ENCODE measurements at regions not wholly inside any gene's neighbourhood (a gene's known extent, or its start where the extent isn't known, plus 50 kb on each side); places are given as distances from the start of the nearest gene placed in this dataset.
"Not testable (repeated sequence)": the region's sequence is repeated elsewhere in the genome, so short reads cannot be mapped to it uniquely, and the experiment has no call there.

DNA sequence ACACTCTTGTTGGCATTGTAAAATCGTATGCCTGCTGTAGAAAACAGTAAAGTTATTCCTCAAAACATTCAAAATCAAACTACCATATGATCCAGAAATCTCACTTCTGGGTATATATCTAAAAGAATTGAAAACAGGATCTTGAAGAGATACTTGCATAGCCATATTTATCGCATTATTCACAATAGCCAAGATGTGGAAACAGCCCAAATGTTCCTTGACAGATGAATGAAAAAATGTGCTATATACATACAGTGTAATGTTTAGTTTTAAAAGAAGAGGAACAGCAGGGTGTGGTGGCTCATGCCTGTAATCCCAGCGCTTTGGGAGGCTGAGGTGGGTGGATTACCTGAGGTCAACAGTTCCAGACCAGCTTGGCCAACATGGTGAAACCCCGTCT, 234.1 kb upstream of the DAB2 start:
- Histone ChIP-seq H3K27ac (no peak overlapping the region), H4K20me1 (no peaks in the 10 kb centered on the region), H3K27me3 (no peaks in the 10 kb centered on the region), H3K9ac (no peak overlapping the region), H3K4me3 (no peak overlapping the region), H3K4me2 (no peak overlapping the region; a peak in 1 of 22 replicates), H3K36me3 (peaks cover 0 to 5% (median 0%) of the 10 kb centered on the region in 11 experiments; a peak in 1 of 22 replicates), H3K4me1 (peaks cover 12 to 50% (median 23%) of the 10 kb centered on the region in 10 experiments), H3K9me3 (replicated peaks in 1 of 11) (peaks cover 4 to 47% (median 27%) of the 10 kb centered on the region in 11 experiments; a peak in 18 of 22 replicates)
- no peak for TF ChIP-seq Cebpa-rat (IDR thresholded peaks at IDR 0.05)

DNA sequence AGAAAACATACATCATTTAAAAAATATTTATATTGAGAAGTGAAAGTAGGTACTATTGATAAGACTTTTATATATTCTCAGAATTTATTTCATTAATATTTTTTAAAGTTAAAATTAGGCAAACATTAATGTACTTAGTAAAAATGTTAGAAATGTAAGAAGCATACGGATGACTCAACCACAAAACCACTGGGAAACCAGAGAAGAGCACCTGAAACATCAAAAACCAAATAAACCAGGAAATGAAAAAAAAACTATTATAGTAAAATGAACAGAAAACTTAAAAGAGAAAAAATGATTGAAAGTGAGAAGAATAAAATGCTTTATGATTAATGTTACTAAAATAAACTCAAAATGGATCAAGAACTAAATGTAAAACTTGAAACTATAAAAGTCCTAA, 233.2 kb upstream of the DAB2 start:
- H3K9ac ChIP-seq, result no peak overlapping the region
- H3K4me2 ChIP-seq, result peak overlapping the region in 1 of 11 experiments; percentile 14; a peak in 1 of 22 replicates
- peaks cover 0 to 5% (median 0%) of the 10 kb centered on the region in 11 experiments; a peak in 1 of 22 replicates for H3K36me3 ChIP-seq
- no peaks in the 10 kb centered on the region for H4K20me1 ChIP-seq
- TF ChIP-seq Cebpa-rat (IDR thresholded peaks at IDR 0.05), result no peak
- H3K27ac ChIP-seq, result no peak overlapping the region
- H3K4me1 ChIP-seq, result peaks cover 12 to 50% (median 23%) of the 10 kb centered on the region in 10 experiments
- H3K4me3 ChIP-seq, result no peak overlapping the region
- peaks cover 6 to 45% (median 31%) of the 10 kb centered on the region in 11 experiments for H3K9me3 ChIP-seq (replicated peaks in 1 of 11)
- H3K27me3 ChIP-seq, result no peaks in the 10 kb centered on the region

DNA sequence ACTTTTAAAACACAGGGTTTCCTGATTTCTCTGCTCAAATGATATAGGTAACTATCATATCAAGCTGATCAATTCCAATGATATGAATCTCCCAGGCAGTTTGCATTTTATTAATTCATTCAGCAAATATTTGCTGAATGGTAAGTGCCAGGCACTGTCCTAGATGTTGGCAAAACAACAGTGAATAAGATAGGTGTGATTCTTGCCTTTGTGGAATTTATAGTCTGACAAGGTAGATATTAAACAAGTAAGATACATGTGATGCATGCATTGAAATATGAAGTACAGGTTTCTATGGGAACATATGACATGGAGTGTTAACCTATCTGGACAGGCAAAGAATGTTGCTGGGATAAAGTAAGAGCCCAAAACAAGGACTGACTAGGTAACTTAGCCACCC, 231.8 kb upstream of the DAB2 start:
- peaks cover 9 to 38% (median 17%) of the 10 kb centered on the region in 10 experiments for H3K4me1 ChIP-seq
- H3K4me2 ChIP-seq, result no peak overlapping the region
- H4K20me1 ChIP-seq, result no peaks in the 10 kb centered on the region
- no peak overlapping the region for H3K27ac ChIP-seq
- peaks cover 0 to 5% (median 0%) of the 10 kb centered on the region in 11 experiments; a peak in 1 of 22 replicates for H3K36me3 ChIP-seq
- no peak overlapping the region; a peak in 1 of 22 replicates for H3K9ac ChIP-seq
- peaks cover 12 to 47% (median 32%) of the 10 kb centered on the region in 11 experiments for H3K9me3 ChIP-seq (replicated peaks in 1 of 11)
- H3K4me3 ChIP-seq, result no peak overlapping the region
- no peaks in the 10 kb centered on the region for H3K27me3 ChIP-seq
- no peak for TF ChIP-seq Cebpa-rat (IDR thresholded peaks at IDR 0.05)

DNA sequence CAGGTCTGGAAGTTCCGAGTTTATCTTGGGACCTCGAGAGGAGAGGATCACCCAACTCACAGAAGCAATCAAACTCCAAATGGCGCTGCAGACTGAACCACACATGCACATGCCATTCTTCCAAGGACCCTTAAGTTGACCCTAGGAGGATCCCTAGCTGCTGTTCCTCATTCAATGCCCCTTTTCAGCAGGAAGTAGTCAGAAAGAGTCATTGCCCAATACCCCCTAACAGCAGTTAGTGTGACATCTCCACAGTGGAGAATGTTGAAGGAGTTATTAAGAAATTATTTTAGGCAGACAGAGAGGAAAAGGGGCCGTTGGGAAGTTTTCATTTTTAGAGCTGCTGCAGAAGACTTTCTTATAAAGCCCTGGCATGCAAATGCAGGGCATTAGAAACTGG, 229.9 kb upstream of the DAB2 start:
- Histone ChIP-seq H3K27me3 (no peaks in the 10 kb centered on the region), H3K9me3 (replicated peaks in 1 of 11) (peaks cover 12 to 41% (median 27%) of the 10 kb centered on the region in 11 experiments), H3K4me1 (peaks cover 0 to 21% (median 6%) of the 10 kb centered on the region in 10 experiments; a peak in 6 of 20 replicates), H3K36me3 (peaks cover 0 to 5% (median 0%) of the 10 kb centered on the region in 11 experiments; a peak in 1 of 22 replicates), H3K4me3 (no peak overlapping the region), H3K27ac (no peak overlapping the region), H3K4me2 (no peak overlapping the region), H4K20me1 (no peaks in the 10 kb centered on the region), H3K9ac (no peak overlapping the region)
- TF ChIP-seq Cebpa-rat (IDR thresholded peaks at IDR 0.05), result no peak

DNA sequence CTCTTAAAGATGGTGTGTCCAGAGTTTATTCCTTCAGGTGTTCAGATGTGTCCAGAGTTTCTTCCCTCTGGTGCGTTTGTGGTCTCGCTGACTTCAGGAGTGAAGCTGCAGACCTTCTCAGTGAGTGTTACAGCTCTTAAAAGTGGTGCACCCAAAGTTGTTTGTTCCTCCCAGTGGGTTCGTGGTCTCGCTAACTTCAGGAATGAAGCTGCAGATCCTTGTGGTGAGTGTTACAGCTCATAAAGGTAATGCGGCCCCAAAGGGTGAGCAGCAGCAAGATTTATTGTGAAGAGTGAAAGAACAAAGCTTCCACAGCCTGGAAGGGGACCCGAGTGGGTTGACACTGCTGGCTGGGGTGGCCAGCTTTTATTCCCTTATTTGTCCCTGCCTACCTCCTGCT, 227.7 kb upstream of the DAB2 start:
- not testable (repeated sequence) for H3K9ac ChIP-seq, H3K27ac ChIP-seq, H3K4me3 ChIP-seq, H3K4me1 ChIP-seq, H3K27me3 ChIP-seq, H4K20me1 ChIP-seq, H3K4me2 ChIP-seq, H3K36me3 ChIP-seq
- peaks cover 8 to 26% (median 16%) of the 10 kb centered on the region in 11 experiments; a peak in 21 of 22 replicates for H3K9me3 ChIP-seq (replicated peaks in 1 of 11)

DNA sequence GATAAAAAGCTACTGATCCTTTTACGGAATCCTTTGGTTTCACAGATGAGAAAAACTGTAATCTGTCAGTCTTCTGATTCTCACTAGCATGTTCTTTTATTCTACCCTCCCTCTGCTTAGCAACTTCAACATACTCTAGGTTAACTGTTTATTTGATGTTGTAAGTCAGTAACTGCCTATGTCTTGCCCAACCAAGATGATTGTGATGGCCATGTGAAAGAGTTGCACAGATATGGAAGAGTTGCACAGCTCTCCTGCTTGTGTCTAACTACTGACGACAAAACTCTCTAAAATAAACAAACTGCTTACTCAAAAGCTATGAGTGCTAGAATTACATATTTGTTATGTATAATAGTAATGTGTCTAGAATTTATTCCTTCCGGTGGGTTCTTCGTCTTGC, 227.3 kb upstream of the DAB2 start:
- TF ChIP-seq Cebpa-rat (IDR thresholded peaks at IDR 0.05), result no peak
- H3K9ac ChIP-seq, result no peak overlapping the region
- no peak overlapping the region for H3K4me2 ChIP-seq
- no peak overlapping the region for H3K27ac ChIP-seq
- peaks cover 8 to 26% (median 16%) of the 10 kb centered on the region in 11 experiments; a peak in 21 of 22 replicates for H3K9me3 ChIP-seq (replicated peaks in 1 of 11)
- H4K20me1 ChIP-seq, result no peaks in the 10 kb centered on the region
- no peaks in the 10 kb centered on the region for H3K36me3 ChIP-seq
- no peak overlapping the region for H3K4me3 ChIP-seq
- no peaks in the 10 kb centered on the region for H3K27me3 ChIP-seq
- 0 out of 20 replicates have a peak, but pooled peaks cover 0 to 5% (median 0%) of the 10 kb centered on the region in 10 experiments for H3K4me1 ChIP-seq

DNA sequence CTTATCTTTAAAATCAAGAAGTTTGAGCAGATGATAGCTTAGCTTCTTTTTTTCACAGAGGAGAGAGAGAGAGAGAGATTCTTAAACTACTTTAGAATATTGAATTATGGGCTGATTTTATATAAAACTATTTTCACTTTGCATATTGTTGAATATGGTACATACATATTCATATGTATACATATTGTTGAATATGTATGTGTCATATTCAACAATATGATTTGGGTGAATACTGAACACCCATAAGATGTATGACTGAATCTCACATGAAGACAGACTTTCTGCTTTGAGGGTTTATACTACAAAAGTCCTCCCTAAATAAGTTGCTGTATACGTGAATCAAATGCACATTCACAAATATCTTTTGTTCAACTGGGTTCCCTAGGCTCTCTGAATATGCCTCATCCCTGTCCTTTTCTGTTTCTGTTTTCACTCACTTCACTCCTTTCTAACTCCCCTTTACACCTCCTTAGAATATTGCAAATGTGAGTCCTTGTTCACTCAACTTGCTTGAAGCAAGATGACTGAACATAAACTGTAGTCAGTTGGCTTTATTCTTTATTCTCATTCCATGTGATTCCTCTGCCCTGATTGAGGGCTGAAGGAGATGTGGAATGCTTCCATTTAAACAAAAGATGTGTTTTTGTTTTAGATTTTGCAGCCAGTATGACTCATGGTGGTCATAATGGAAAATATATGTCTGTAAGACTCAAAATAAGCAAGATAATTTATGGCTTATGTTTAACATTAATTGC, 225.4 kb upstream of the DAB2 start:
- no peak overlapping the region for H3K27ac ChIP-seq
- H3K4me1 ChIP-seq, result 0 out of 20 replicates have a peak, but pooled peaks cover 0 to 5% (median 0%) of the 10 kb centered on the region in 10 experiments
- TF ChIP-seq Cebpa-rat (IDR thresholded peaks at IDR 0.05), result no peak
- no peak overlapping the region for H3K4me2 ChIP-seq
- H3K4me3 ChIP-seq, result no peak overlapping the region
- H3K9ac ChIP-seq, result no peak overlapping the region
- H3K9me3 ChIP-seq (replicated peaks in 1 of 11), result peaks cover 11 to 35% (median 21%) of the 10 kb centered on the region in 11 experiments; a peak in 21 of 22 replicates
- no peaks in the 10 kb centered on the region for H4K20me1 ChIP-seq
- H3K27me3 ChIP-seq, result no peaks in the 10 kb centered on the region
- H3K36me3 ChIP-seq, result no peaks in the 10 kb centered on the region

DNA sequence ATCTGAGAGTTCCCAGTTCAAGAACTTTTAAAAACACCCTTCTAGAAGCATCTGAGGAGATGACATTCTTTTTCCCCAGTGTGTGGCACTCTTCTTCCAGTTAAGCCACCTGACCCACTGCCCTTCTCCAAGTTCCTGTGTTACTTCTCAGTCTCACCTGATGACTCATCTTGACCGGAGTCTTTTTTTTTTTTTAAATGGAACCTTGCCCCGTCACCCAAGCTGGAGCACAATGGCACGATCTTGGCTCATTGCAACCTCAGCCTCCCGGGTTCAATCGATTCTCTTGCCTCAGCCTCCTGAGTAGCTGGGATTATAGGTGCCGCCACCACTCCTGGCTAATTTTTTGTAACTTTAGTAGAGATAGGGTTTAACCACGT, 224.1 kb upstream of the DAB2 start:
- H3K9ac ChIP-seq, result no peak overlapping the region
- H3K9me3 ChIP-seq (replicated peaks in 1 of 11), result peaks cover 8 to 28% (median 16%) of the 10 kb centered on the region in 11 experiments; a peak in 20 of 22 replicates
- H3K36me3 ChIP-seq, result no peaks in the 10 kb centered on the region
- H3K27ac ChIP-seq, result no peak overlapping the region
- H3K4me3 ChIP-seq, result no peak overlapping the region
- no peaks in the 10 kb centered on the region for H4K20me1 ChIP-seq
- TF ChIP-seq Cebpa-rat (IDR thresholded peaks at IDR 0.05), result no peak
- H3K4me2 ChIP-seq, result no peak overlapping the region
- H3K27me3 ChIP-seq, result no peaks in the 10 kb centered on the region
- H3K4me1 ChIP-seq, result no peaks in the 10 kb centered on the region

DNA sequence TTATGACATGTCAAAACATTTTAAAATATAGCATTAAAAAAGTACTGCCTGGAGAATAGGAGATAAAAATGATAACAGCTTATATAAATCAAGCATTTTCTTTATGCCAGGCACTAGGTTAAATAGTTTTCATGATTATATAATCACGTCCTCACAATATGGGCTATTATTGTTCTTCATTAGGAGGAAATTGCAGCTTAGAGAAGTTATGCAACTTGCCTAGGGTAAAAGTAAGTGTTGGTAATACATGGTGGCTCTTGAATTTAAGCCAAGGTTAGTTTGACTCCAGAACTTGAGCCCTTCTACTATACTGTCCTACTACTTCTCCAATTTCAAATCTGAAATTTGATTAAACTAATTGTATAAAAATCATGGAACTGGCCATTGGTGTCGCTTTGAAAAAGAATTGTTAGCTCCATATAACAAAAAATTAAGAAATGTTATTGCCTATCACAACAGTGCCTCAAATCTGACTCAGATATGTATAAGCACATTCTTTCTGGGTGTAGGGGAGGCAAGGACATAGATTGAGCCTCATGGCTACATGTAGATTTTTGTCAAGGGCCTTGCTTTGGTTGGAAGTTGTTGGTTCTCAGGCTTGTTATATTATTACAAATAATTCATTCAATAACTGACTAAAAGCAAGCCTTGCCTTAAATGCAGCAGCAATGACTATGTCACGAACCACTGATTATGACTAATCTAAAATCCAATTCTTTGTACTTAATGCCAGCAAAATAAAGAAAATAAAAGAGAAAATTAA, 223.5 kb upstream of the DAB2 start:
- Histone ChIP-seq H3K4me2 (no peak overlapping the region), H3K4me1 (no peaks in the 10 kb centered on the region), H3K27me3 (no peaks in the 10 kb centered on the region), H3K9ac (no peak overlapping the region), H3K36me3 (no peaks in the 10 kb centered on the region), H4K20me1 (no peaks in the 10 kb centered on the region), H3K27ac (no peak overlapping the region), H3K4me3 (no peak overlapping the region), H3K9me3 (replicated peaks in 1 of 11) (peaks cover 8 to 28% (median 16%) of the 10 kb centered on the region in 11 experiments; a peak in 20 of 22 replicates)
- TF ChIP-seq Cebpa-rat (IDR thresholded peaks at IDR 0.05), result no peak

Data from BLaER1 treated with 17β-estradiol and CSF1 and Interleukin-3, amounts not matched to agents 10 nM and 100 nM (cell line).